Suprapubic skin (tissue), 4 donors: ENCODE measurements at regions not wholly inside any gene's neighbourhood (a gene's known extent, or its start where the extent isn't known, plus 50 kb on each side); places are given as distances from the start of the nearest gene placed in this dataset.

ENCODE experiments used
- CTCF ChIP-seq, 2 donors: fragments of 200-600 bp in 1 of 2; fragments of 450-650 bp in 1 of 2; sonication (generic) in 1 of 2; IDR thresholded peaks; one replicate each; pipeline ENCODE4 v1.5.1; 2016 to 2019; ENCODE audit warnings: antibody characterized with exemption in 2 of 2, mild to moderate bottlenecking in 1 of 2, moderate library complexity in 1 of 2
- EP300 ChIP-seq: sonication (generic); formaldehyde crosslinking; IDR thresholded peaks from one replicate; pipeline ENCODE4 v1.6.1; 2017; ENCODE audit warnings: antibody characterized with exemption
- POLR2A ChIP-seq, 2 donors: fragments of 450-650 bp; IDR thresholded peaks; one replicate each; pipeline ENCODE4 v1.6.1; 2017; ENCODE audit warnings: antibody characterized with exemption in 2 of 2, mild to moderate bottlenecking in 2 of 2, moderate library complexity in 2 of 2
- POLR2AphosphoS5 ChIP-seq, 3 donors: sonication (generic); formaldehyde crosslinking; IDR thresholded peaks; one replicate each; pipeline ENCODE4 v1.6.1; 2017; ENCODE audit warnings: antibody characterized with exemption in 3 of 3

- TF ChIP-seq POLR2AphosphoS5 (IDR thresholded peaks at IDR 0.05) (no peak), CTCF (IDR thresholded peaks at IDR 0.05) (no peak), POLR2A (IDR thresholded peaks at IDR 0.05) (no peak), EP300 (no peak)
These were observed 886.4 kb downstream of the DNAJB9 start for GRCh38 chr7:109456116-109456515.
